GOT3 (cell line): ENCODE measurements at regions not wholly inside any gene's neighbourhood (a gene's known extent, or its start where the extent isn't known, plus 50 kb on each side); places are given as distances from the start of the nearest gene placed in this dataset.

Source experiments
- DNase-seq: peaks from one replicate; lab custom pipeline; 2025; ENCODE audit warnings: mixed read lengths; lab: John Stamatoyannopoulos, UW

GRCh38 chr1:222171005-222171404 lies 376.9 kb downstream of the HHIPL2 start:
- no peak for DNase-seq

- no peak for DNase-seq
Measured at GRCh38 chr1:222168621-222169020, 379.3 kb downstream of the HHIPL2 start.

- DNase-seq: no peak
Measured at GRCh38 chr1:222167896-222168295, 380.0 kb downstream of the HHIPL2 start.

- DNase-seq: peak; percentile 42
Measured at GRCh38 chr1:222167111-222167510, 380.8 kb downstream of the HHIPL2 start.

- DNase-seq: no peak
Measured at GRCh38 chr1:222165629-222166028, 382.3 kb downstream of the HHIPL2 start.

GRCh38 chr1:222163895-222164294 lies 384.0 kb downstream of the HHIPL2 start:
- DNase-seq: no peak

- DNase-seq: no peak
Measured at GRCh38 chr1:222161676-222162075, 386.2 kb downstream of the HHIPL2 start.

- DNase-seq: no peak
Measured at GRCh38 chr1:222157612-222158011, 390.3 kb downstream of the HHIPL2 start.

GRCh38 chr1:222140206-222140605 lies 398.3 kb upstream of the DUSP10 start:
- DNase-seq: no peak

- DNase-seq: no peak
Measured at GRCh38 chr1:222138095-222138494, 396.2 kb upstream of the DUSP10 start.

- DNase-seq: no peak
Measured at GRCh38 chr1:222136869-222137268, 395.0 kb upstream of the DUSP10 start.

- no peak for DNase-seq
Measured at GRCh38 chr1:222129041-222129440, 387.2 kb upstream of the DUSP10 start.

- no peak for DNase-seq
Measured at GRCh38 chr1:222127526-222128152, 385.8 kb upstream of the DUSP10 start.

- DNase-seq: no peak
Measured at GRCh38 chr1:222127096-222127495, 385.2 kb upstream of the DUSP10 start.

GRCh38 chr1:222126052-222126451 lies 384.2 kb upstream of the DUSP10 start:
- DNase-seq: no peak

GRCh38 chr1:222124602-222125001 lies 382.7 kb upstream of the DUSP10 start:
- DNase-seq: no peak

- DNase-seq: no peak
Measured at GRCh38 chr1:222123111-222123510, 381.2 kb upstream of the DUSP10 start.

GRCh38 chr1:222117809-222118208 lies 375.9 kb upstream of the DUSP10 start:
- no peak for DNase-seq

GRCh38 chr1:222114536-222115156 lies 372.8 kb upstream of the DUSP10 start:
- DNase-seq: no peak

- DNase-seq: no peak
Measured at GRCh38 chr1:222109836-222110235, 367.9 kb upstream of the DUSP10 start.

- no peak for DNase-seq
Measured at GRCh38 chr1:222107975-222108374, 366.1 kb upstream of the DUSP10 start.

- no peak for DNase-seq
Measured at GRCh38 chr1:222107267-222107666, 365.4 kb upstream of the DUSP10 start.

GRCh38 chr1:222106377-222106776 lies 364.5 kb upstream of the DUSP10 start:
- DNase-seq: no peak

GRCh38 chr1:222105861-222106260 lies 364.0 kb upstream of the DUSP10 start:
- no peak for DNase-seq
